ENCODE measurements at regions not wholly inside any gene's neighbourhood (a gene's known extent, or its start where the extent isn't known, plus 50 kb on each side); places are given as distances from the start of the nearest gene placed in this dataset.

GRCh38 chr2:147449323-147449991, 395.4 kb upstream of the ACVR2A start:
- Histone ChIP-seq H3K4me2 (ENCODE audit: insufficient read depth, insufficient read length, low read length) (peak overlapping the region; percentile 43), H3K27ac (ENCODE audit: insufficient read length, low read depth, low read length) (peak overlapping the region; percentile 4), H4K5ac (ENCODE audit: insufficient read length, low read depth, low read length) (no peak overlapping the region), H2BK20ac (ENCODE audit: low read depth, low read length, poor library complexity, severe bottlenecking) (peak overlapping the region; percentile 12), H2BK120ac (ENCODE audit: low read depth, low read length, poor library complexity, severe bottlenecking) (no peak overlapping the region), H3K23ac (ENCODE audit: insufficient read length, low read depth, low read length) (no peak overlapping the region), H4K20me1 (ENCODE audit: control insufficient read depth, insufficient read depth, insufficient read length) (no peaks in the 10 kb centered on the region), H2BK12ac (ENCODE audit: insufficient read length, low read depth, low read length) (no peak overlapping the region), H2BK5ac (ENCODE audit: insufficient read length, low read length) (no peak overlapping the region), H3K23me2 (ENCODE audit: insufficient read length, low read depth, low read length, poor library complexity, severe bottlenecking) (no peaks in the 10 kb centered on the region), H3K79me2 (ENCODE audit: insufficient read depth, low read length) (no peaks in the 10 kb centered on the region), H3T11ph (ENCODE audit: low read length) (no peak overlapping the region), H4K8ac (replicated peaks; ENCODE audit: insufficient read length, low read depth, low read length) (no peak overlapping the region), H3K9me3 (ENCODE audit: control insufficient read depth, low read depth, low read length) (no peaks in the 10 kb centered on the region), H2BK15ac (ENCODE audit: low read depth, low read length) (no peak overlapping the region), H2AFZ (ENCODE audit: low read length) (no peak overlapping the region), H2AK5ac (ENCODE audit: insufficient read length, low read length) (no peak overlapping the region), H4K91ac (ENCODE audit: insufficient read length, low read depth, low read length) (no peak overlapping the region), H3K9ac (ENCODE audit: extremely low read depth, insufficient read length, low read length) (no peak overlapping the region), H3K56ac (ENCODE audit: insufficient read length, low read depth, low read length) (no peak overlapping the region), H3K4ac (ENCODE audit: low read depth, low read length) (no peak overlapping the region; the same call in 1 of the 2 replicates), H3K18ac (ENCODE audit: insufficient read length, low read depth, low read length) (peak overlapping the region; percentile 92), H3K79me1 (ENCODE audit: insufficient read depth, low read depth, low read length, poor library complexity, severe bottlenecking) (no peaks in the 10 kb centered on the region), H3K27me3 (ENCODE audit: insufficient read depth, low read length) (no peaks in the 10 kb centered on the region), H3K14ac (ENCODE audit: insufficient read depth, low read length) (peak overlapping the region; percentile 66; the same call in 1 of the 2 replicates), H3K4me1 (ENCODE audit: insufficient read depth, low read length) (peaks cover 11% of the 10 kb centered on the region)
- peaks cover 33 to 34% of the 10 kb centered on the region in 2 experiments for H3K4me1 Mint-ChIP-seq
- H3K27ac Mint-ChIP-seq, result peak overlapping the region; percentile 90 to 99 (median 98)
- no peak for TF ChIP-seq CTCF (conservative IDR thresholded peaks at IDR 0.05)
- peak; percentile 39 for DNase-seq
- H3K27me3 Mint-ChIP-seq (ENCODE audit: low read depth), result no peaks in the 10 kb centered on the region
- peaks cover 2 to 14% (median 5%) of the 10 kb centered on the region in 3 experiments; a peak in 6 of 7 replicates for H3K36me3 Mint-ChIP-seq (ENCODE audit: insufficient read depth in 1 of 3, low read depth in 3 of 3)
- peaks cover 8 to 10% of the 10 kb centered on the region in 2 experiments; a peak in 4 of 5 replicates for H3K9me3 Mint-ChIP-seq
- WGBS (ENCODE audit: extremely low coverage, insufficient read length, low lambda C conversion rate), result no CpG with 5 or more reads among the region's 7 CpGs
- H3K4me3 Mint-ChIP-seq, result peak overlapping the region; percentile 46 to 73
